Kidney (tissue), 13 donors: ENCODE measurements at regions not wholly inside any gene's neighbourhood (a gene's known extent, or its start where the extent isn't known, plus 50 kb on each side); places are given as distances from the start of the nearest gene placed in this dataset.

Experiments
- DNase-seq, 5 donors: peaks; one replicate each; pipeline ENCODE4 v3.0.0-alpha.2; 2013 to 2020
- FAIRE-seq: peaks from 2 replicates; lab custom pipeline; 2012; peaks lifted over from hg19 to GRCh38; lab: Jason Lieb, UNC
- H3K27ac ChIP-seq, 2 donors: one replicate each; pipeline ENCODE4 v1.7.0; 2013; ENCODE audit warnings: low read depth in 2 of 2, low read length in 2 of 2, inconsistent platforms in 1 of 2
- H3K27me3 ChIP-seq: one replicate; pipeline ENCODE4 v1.7.1; 2013; ENCODE audit warnings: low read length, inconsistent platforms; ENCODE audit not compliant: control insufficient read depth, insufficient read depth
- H3K36me3 ChIP-seq, 3 donors: one replicate each; pipeline versions ENCODE4 v1.7.0 to v1.7.1; 2013; ENCODE audit warnings: low read length in 3 of 3, control low read depth in 1 of 3, inconsistent platforms in 1 of 3; ENCODE audit not compliant: insufficient read depth in 3 of 3, control insufficient read depth in 2 of 3
- H3K4me1 ChIP-seq, 3 donors: one replicate each; pipeline versions ENCODE4 v1.7.0 to v1.7.1; 2013; ENCODE audit warnings: low read length in 3 of 3, inconsistent platforms in 1 of 3, low read depth in 1 of 3; ENCODE audit not compliant: control insufficient read depth in 2 of 3, insufficient read depth in 2 of 3
- H3K4me3 ChIP-seq, 3 donors: one replicate each; pipeline versions ENCODE4 v1.7.0 to v1.8.1; 2013; ENCODE audit warnings: low read length in 3 of 3, control low read depth in 1 of 3, inconsistent platforms in 1 of 3
- H3K9ac ChIP-seq, 3 donors: one replicate each; pipeline versions ENCODE4 v1.7.0 to v1.7.1; 2013; ENCODE audit warnings: low read length in 3 of 3, control low read depth in 1 of 3, inconsistent platforms in 1 of 3
- H3K9me3 ChIP-seq, 3 donors: one replicate each; pipeline versions ENCODE4 v1.7.0 to v1.7.1; 2013; ENCODE audit warnings: low read length in 3 of 3, control low read depth in 1 of 3, inconsistent platforms in 1 of 3; ENCODE audit not compliant: control insufficient read depth in 2 of 3, insufficient read depth in 1 of 3
- intact Hi-C: fragments of 100-400 bp; cut with DNase I; formaldehyde crosslinking; loops from one replicate; pipeline ENCODE4 v1.11.1; 2022
- TF ChIP-seq, protein P1 (sequence below): IDR thresholded peaks from 3 replicates; pipeline ENCODE4 v1.5.1; 2012; ENCODE audit warnings: mild to moderate bottlenecking, moderate library complexity, borderline replicate concordance; ENCODE audit not compliant: insufficient read depth; ENCODE audit errors: extremely low read depth
- donor health status: control.
- donor health status: control.
- donor health status: control.
- donor health status: control.
- donor health status: control.
- donor health status: DM: yes; HTN: yes; CAD: no.
- donor health status: Normal renal cell carcinoma (clear cell type).

DNA sequence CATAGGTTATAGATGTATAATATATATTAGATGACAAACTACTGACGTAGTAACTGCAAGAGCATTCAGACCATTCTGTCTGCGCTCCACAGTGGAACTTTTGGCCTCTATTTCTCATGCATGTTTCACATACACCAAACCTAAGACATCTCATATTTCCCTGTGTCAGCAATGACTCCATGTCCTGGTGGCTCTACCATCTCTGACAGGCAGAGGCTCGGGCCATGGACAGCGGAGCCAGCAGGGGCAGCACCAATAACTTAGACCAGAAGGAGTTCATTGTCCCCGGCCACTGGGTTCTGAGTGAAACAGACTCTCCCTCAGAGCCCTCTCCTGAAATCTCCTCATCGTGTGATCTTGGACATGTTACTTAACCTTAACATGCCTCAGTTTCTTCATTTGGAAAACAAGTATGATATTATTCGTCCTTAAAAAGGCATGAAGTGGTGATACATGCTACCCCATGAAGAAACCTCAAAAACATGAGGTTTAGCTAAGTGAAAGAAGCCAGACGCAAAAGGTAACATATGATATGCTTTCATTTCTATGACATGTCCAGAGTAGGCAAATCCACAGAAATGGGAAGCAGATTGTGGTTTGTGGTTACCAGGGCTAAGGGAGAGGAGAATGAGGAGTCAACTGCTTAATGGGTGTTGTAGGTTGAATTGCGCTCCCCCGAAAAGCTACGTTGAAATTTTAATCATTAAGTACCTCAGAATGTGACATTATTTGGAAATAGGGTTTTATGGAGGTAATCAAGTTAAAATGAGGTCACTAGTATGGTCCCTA is 564.0 kb upstream of the JARID2 start:
- Histone ChIP-seq H3K4me1 (no peaks in the 10 kb centered on the region), H3K27ac (no peak overlapping the region), H3K9ac (no peak overlapping the region), H3K9me3 (no peaks in the 10 kb centered on the region), H3K27me3 (no peaks in the 10 kb centered on the region), H3K4me3 (no peak overlapping the region), H3K36me3 (no peaks in the 10 kb centered on the region)
- no peak for FAIRE-seq
- TF ChIP-seq, protein P1, sequence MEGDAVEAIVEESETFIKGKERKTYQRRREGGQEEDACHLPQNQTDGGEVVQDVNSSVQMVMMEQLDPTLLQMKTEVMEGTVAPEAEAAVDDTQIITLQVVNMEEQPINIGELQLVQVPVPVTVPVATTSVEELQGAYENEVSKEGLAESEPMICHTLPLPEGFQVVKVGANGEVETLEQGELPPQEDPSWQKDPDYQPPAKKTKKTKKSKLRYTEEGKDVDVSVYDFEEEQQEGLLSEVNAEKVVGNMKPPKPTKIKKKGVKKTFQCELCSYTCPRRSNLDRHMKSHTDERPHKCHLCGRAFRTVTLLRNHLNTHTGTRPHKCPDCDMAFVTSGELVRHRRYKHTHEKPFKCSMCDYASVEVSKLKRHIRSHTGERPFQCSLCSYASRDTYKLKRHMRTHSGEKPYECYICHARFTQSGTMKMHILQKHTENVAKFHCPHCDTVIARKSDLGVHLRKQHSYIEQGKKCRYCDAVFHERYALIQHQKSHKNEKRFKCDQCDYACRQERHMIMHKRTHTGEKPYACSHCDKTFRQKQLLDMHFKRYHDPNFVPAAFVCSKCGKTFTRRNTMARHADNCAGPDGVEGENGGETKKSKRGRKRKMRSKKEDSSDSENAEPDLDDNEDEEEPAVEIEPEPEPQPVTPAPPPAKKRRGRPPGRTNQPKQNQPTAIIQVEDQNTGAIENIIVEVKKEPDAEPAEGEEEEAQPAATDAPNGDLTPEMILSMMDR: no peak
- intact Hi-C loops: no loop called here
- no peak for DNase-seq

DNA sequence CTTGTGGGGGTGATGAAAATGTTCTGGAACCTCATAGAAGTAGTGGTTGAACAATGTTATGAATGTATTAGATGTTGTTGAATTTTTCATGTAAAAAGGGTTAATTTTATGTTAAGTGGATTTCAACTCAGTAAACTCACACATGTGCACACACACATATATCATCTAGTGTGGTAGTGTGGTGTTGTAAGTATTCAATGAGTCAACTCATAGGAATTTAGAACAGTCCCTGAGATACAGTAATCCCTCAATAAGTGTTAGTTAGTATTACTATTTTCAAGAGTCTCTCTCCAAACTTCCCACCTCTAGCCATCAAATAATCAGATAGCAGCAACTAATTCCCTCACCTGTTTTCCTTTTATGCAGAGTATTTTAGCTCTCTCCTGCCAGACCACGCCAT is 563.1 kb upstream of the JARID2 start:
- intact Hi-C loops: no loop called here
- no peak for FAIRE-seq
- Histone ChIP-seq H3K9ac (no peak overlapping the region), H3K4me3 (no peak overlapping the region), H3K9me3 (no peaks in the 10 kb centered on the region), H3K27ac (no peak overlapping the region), H3K4me1 (no peaks in the 10 kb centered on the region), H3K27me3 (no peaks in the 10 kb centered on the region), H3K36me3 (no peaks in the 10 kb centered on the region)
- TF ChIP-seq, protein P1: no peak
- no peak for DNase-seq

DNA sequence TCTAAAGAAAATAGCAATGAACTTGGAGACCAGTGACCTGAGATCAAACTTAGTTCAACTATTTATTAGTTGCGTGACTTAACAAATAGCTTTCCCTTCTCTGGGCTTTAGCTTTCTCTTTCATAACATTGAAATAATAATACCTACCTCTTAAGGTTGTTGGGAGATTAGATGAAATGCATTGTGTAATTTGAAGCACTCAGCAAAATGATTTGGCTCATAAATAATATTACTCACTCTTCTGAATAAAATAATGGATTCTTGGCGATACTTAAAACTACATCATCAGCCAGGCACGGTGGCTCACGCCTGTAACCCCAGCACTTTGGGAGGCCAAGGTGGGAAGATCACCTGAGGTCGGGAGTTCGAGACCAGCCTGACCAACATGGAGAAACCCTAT is 556.2 kb upstream of the JARID2 start:
- Histone ChIP-seq H3K9me3 (no peaks in the 10 kb centered on the region), H3K27me3 (no peaks in the 10 kb centered on the region), H3K4me3 (no peak overlapping the region), H3K27ac (no peak overlapping the region), H3K4me1 (no peaks in the 10 kb centered on the region), H3K36me3 (no peaks in the 10 kb centered on the region), H3K9ac (no peak overlapping the region)
- intact Hi-C loops: no loop called here
- no peak for DNase-seq
- FAIRE-seq: no peak
- TF ChIP-seq, protein P1: no peak
